GF-D8 (cell line): ENCODE measurements at regions not wholly inside any gene's neighbourhood (a gene's known extent, or its start where the extent isn't known, plus 50 kb on each side); places are given as distances from the start of the nearest gene placed in this dataset.

ENCODE experiments used
- DNase-seq: peaks from one replicate; lab custom pipeline; 2025; lab: John Stamatoyannopoulos, UW

- DNase-seq: no peak
Observed at GRCh38 chr9:134502266-134502791, 139.3 kb upstream of the COL5A1 start.

GRCh38 chr9:134502809-134503211, 138.8 kb upstream of the COL5A1 start:
- DNase-seq: no peak

- no peak for DNase-seq
Observed at GRCh38 chr9:134503301-134504105, 138.1 kb upstream of the COL5A1 start.

GRCh38 chr9:134504106-134504385, 137.6 kb upstream of the COL5A1 start:
- DNase-seq: no peak

- no peak for DNase-seq
Observed at GRCh38 chr9:134505032-134505431, 136.6 kb upstream of the COL5A1 start.

GRCh38 chr9:134509281-134509680, 132.3 kb upstream of the COL5A1 start:
- no peak for DNase-seq

- DNase-seq: no peak
Observed at GRCh38 chr9:134509817-134510216, 131.8 kb upstream of the COL5A1 start.

GRCh38 chr9:134514503-134514902, 127.1 kb upstream of the COL5A1 start:
- no peak for DNase-seq

- DNase-seq: no peak
Observed at GRCh38 chr9:134515026-134515821, 126.4 kb upstream of the COL5A1 start.

GRCh38 chr9:134516464-134516863, 125.1 kb upstream of the COL5A1 start:
- no peak for DNase-seq

GRCh38 chr9:134517069-134517680, 124.4 kb upstream of the COL5A1 start:
- no peak for DNase-seq

GRCh38 chr9:134518004-134518606, 123.5 kb upstream of the COL5A1 start:
- no peak for DNase-seq

GRCh38 chr9:134519375-134520070, 122.1 kb upstream of the COL5A1 start:
- no peak for DNase-seq

GRCh38 chr9:134521817-134522501, 119.6 kb upstream of the COL5A1 start:
- no peak for DNase-seq

- no peak for DNase-seq
Observed at GRCh38 chr9:134522502-134522848, 119.1 kb upstream of the COL5A1 start.

- no peak for DNase-seq
Observed at GRCh38 chr9:134522976-134523375, 118.6 kb upstream of the COL5A1 start.

GRCh38 chr9:134525070-134525815, 116.4 kb upstream of the COL5A1 start:
- no peak for DNase-seq

GRCh38 chr9:134525841-134526583, 115.6 kb upstream of the COL5A1 start:
- DNase-seq: no peak

- DNase-seq: no peak
Observed at GRCh38 chr9:134526584-134527477, 114.8 kb upstream of the COL5A1 start.
